OCI-LY3 (cell line): ENCODE measurements at regions not wholly inside any gene's neighbourhood (a gene's known extent, or its start where the extent isn't known, plus 50 kb on each side); places are given as distances from the start of the nearest gene placed in this dataset.

ENCODE experiments used
- EZH2phosphoT487 ChIP-seq: fragments of 200-600 bp; shearing (Covaris generic); IDR thresholded peaks from 2 replicates; pipeline ENCODE4 v1.6.1; 2018; ENCODE audit warnings: antibody characterized with exemption, mixed run types, low read depth
- TF ChIP-seq, protein P1 (sequence below): fragments of 200-600, 300-600 bp; sonication (generic); IDR thresholded peaks from 2 replicates; pipeline ENCODE4 v1.5.1; 2014; ENCODE audit warnings: antibody characterized with exemption, low read length, low read depth

DNA sequence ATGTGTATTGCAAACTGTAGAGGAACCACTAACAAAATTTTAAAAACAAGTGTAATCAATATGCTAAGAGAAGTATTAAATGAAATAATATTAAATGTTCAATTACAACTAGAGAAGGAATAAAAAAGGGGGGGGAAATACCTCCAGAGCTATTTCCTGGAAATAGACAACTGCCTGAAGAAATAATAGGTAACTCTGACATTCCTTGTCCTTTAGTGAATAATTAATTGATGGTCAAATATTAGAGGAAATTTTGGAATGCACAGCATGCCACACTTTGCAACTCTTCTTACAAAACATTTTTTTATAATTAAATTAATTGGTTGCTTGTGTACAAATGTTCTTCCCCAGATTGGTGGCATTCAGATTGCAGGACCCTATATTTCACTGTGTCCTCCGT, 342.6 kb upstream of the COL8A1 start:
- TF ChIP-seq, protein P1, sequence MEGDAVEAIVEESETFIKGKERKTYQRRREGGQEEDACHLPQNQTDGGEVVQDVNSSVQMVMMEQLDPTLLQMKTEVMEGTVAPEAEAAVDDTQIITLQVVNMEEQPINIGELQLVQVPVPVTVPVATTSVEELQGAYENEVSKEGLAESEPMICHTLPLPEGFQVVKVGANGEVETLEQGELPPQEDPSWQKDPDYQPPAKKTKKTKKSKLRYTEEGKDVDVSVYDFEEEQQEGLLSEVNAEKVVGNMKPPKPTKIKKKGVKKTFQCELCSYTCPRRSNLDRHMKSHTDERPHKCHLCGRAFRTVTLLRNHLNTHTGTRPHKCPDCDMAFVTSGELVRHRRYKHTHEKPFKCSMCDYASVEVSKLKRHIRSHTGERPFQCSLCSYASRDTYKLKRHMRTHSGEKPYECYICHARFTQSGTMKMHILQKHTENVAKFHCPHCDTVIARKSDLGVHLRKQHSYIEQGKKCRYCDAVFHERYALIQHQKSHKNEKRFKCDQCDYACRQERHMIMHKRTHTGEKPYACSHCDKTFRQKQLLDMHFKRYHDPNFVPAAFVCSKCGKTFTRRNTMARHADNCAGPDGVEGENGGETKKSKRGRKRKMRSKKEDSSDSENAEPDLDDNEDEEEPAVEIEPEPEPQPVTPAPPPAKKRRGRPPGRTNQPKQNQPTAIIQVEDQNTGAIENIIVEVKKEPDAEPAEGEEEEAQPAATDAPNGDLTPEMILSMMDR, result no peak
- no peak for TF ChIP-seq EZH2phosphoT487
